ENCODE measurements at regions not wholly inside any gene's neighbourhood (a gene's known extent, or its start where the extent isn't known, plus 50 kb on each side); places are given as distances from the start of the nearest gene placed in this dataset.

DNA sequence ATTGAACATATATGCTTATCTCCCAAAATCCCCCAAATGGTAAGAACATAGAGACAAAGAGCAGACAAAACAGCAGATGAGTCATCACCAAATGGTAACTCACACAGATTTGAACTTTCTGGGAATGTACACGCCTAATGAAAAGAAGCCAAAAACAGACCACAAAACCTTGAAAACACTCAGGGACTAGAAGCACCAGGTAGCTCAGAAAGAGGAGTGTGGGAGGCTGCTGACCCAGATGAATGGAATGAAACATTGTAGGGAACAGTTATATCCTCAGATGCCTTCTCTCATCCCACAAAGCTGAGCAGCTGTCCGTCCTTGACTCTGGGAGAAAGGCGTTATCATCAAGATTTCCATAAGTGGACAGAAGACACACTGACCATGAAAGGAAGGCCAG, 307.0 kb upstream of the USP25 start:
- DNase-seq (ENCODE audit: low spot score) (no peak), ATAC-seq (no peak), FAIRE-seq (no peak)
- 100% methylated on average over 3 of the region's 3 CpGs for whole genome bisulfite sequencing (ENCODE audit: low lambda C conversion rate)
- no peaks in the 10 kb centered on the region for H3K9me3 ChIP-seq (ENCODE audit: low read length)
- no peak overlapping the region for H3K27ac ChIP-seq (ENCODE audit: extremely low read length, insufficient read depth, low read length)
- H3K27me3 ChIP-seq (ENCODE audit: control insufficient read depth in 1 of 2, insufficient read depth in 2 of 2, low read length in 2 of 2): no peaks in the 10 kb centered on the region
- no peaks in the 10 kb centered on the region; a peak in 1 of 5 replicates for H3K36me3 ChIP-seq (replicated peaks in 1 of 2; ENCODE audit: control insufficient read depth in 1 of 2, insufficient read depth in 2 of 2, low read length in 2 of 2)
- TF ChIP-seq, protein P1, sequence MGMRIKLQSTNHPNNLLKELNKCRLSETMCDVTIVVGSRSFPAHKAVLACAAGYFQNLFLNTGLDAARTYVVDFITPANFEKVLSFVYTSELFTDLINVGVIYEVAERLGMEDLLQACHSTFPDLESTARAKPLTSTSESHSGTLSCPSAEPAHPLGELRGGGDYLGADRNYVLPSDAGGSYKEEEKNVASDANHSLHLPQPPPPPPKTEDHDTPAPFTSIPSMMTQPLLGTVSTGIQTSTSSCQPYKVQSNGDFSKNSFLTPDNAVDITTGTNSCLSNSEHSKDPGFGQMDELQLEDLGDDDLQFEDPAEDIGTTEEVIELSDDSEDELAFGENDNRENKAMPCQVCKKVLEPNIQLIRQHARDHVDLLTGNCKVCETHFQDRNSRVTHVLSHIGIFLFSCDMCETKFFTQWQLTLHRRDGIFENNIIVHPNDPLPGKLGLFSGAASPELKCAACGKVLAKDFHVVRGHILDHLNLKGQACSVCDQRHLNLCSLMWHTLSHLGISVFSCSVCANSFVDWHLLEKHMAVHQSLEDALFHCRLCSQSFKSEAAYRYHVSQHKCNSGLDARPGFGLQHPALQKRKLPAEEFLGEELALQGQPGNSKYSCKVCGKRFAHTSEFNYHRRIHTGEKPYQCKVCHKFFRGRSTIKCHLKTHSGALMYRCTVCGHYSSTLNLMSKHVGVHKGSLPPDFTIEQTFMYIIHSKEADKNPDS (CRISPR knock-in tag; IDR thresholded peaks at IDR 0.05): no peak
- TF ChIP-seq, protein P2, sequence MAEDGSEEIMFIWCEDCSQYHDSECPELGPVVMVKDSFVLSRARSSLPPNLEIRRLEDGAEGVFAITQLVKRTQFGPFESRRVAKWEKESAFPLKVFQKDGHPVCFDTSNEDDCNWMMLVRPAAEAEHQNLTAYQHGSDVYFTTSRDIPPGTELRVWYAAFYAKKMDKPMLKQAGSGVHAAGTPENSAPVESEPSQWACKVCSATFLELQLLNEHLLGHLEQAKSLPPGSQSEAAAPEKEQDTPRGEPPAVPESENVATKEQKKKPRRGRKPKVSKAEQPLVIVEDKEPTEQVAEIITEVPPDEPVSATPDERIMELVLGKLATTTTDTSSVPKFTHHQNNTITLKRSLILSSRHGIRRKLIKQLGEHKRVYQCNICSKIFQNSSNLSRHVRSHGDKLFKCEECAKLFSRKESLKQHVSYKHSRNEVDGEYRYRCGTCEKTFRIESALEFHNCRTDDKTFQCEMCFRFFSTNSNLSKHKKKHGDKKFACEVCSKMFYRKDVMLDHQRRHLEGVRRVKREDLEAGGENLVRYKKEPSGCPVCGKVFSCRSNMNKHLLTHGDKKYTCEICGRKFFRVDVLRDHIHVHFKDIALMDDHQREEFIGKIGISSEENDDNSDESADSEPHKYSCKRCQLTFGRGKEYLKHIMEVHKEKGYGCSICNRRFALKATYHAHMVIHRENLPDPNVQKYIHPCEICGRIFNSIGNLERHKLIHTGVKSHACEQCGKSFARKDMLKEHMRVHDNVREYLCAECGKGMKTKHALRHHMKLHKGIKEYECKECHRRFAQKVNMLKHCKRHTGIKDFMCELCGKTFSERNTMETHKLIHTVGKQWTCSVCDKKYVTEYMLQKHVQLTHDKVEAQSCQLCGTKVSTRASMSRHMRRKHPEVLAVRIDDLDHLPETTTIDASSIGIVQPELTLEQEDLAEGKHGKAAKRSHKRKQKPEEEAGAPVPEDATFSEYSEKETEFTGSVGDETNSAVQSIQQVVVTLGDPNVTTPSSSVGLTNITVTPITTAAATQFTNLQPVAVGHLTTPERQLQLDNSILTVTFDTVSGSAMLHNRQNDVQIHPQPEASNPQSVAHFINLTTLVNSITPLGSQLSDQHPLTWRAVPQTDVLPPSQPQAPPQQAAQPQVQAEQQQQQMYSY (CRISPR knock-in tag; IDR thresholded peaks at IDR 0.05): no peak
- TF ChIP-seq NFKBIZ (CRISPR knock-in tag; IDR thresholded peaks at IDR 0.05): no peak
- no peak for TF ChIP-seq ZNF709 (CRISPR knock-in tag; IDR thresholded peaks at IDR 0.05)
- TF ChIP-seq, protein P3, sequence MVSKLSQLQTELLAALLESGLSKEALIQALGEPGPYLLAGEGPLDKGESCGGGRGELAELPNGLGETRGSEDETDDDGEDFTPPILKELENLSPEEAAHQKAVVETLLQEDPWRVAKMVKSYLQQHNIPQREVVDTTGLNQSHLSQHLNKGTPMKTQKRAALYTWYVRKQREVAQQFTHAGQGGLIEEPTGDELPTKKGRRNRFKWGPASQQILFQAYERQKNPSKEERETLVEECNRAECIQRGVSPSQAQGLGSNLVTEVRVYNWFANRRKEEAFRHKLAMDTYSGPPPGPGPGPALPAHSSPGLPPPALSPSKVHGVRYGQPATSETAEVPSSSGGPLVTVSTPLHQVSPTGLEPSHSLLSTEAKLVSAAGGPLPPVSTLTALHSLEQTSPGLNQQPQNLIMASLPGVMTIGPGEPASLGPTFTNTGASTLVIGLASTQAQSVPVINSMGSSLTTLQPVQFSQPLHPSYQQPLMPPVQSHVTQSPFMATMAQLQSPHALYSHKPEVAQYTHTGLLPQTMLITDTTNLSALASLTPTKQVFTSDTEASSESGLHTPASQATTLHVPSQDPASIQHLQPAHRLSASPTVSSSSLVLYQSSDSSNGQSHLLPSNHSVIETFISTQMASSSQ (IDR thresholded peaks at IDR 0.05; ENCODE audit: low read depth): no peak
- TF ChIP-seq, protein P3 (CRISPR knock-in tag; IDR thresholded peaks at IDR 0.05; ENCODE audit: borderline replicate concordance): no peak
- TF ChIP-seq CENPX (CRISPR knock-in tag; IDR thresholded peaks at IDR 0.05): no peak
- no peak for TF ChIP-seq ZNF234 (CRISPR knock-in tag; conservative IDR thresholded peaks at IDR 0.05)
- TF ChIP-seq EED (CRISPR knock-in tag; IDR thresholded peaks at IDR 0.05): no peak
- TF ChIP-seq ZFP36L2 (CRISPR knock-in tag; IDR thresholded peaks at IDR 0.05): no peak
- TF ChIP-seq ZNF562 (CRISPR knock-in tag; IDR thresholded peaks at IDR 0.05; ENCODE audit: borderline replicate concordance): no peak
- no peak for TF ChIP-seq RARA (CRISPR knock-in tag; IDR thresholded peaks at IDR 0.05)
- no peak for TF ChIP-seq ARNTL (CRISPR knock-in tag; IDR thresholded peaks at IDR 0.05)
- TF ChIP-seq ZNF256 (CRISPR knock-in tag; conservative IDR thresholded peaks at IDR 0.05): no peak
- H3K4me3 ChIP-seq (replicated peaks in 1 of 3; ENCODE audit: insufficient read depth in 1 of 3, low read depth in 2 of 3, low read length in 3 of 3): no peak overlapping the region
- no peak overlapping the region for H3K4me2 ChIP-seq (ENCODE audit: low read depth, low read length)
- ChIA-PET POLR2A (no interaction called here), CTCF (ENCODE audit: low intra/inter-chr PET ratio, low total read pairs) (no interaction called here)
- no peak overlapping the region for H2AFZ ChIP-seq (ENCODE audit: low read length)
- no peak overlapping the region for H3K9ac ChIP-seq (ENCODE audit: insufficient read depth, low read depth, low read length)
- intact Hi-C loops (cut with micrococcal nuclease; ENCODE audit: unreplicated experiment) (no loop called here), in situ Hi-C loops (cut with HindIII; ENCODE audit: extremely low pct_ligation_motif_present, low pct_unique_long_range_greater_than_20kb) (no loop called here)
- H3K79me2 ChIP-seq (ENCODE audit: insufficient read depth, low read length): peaks cover 2% of the 10 kb centered on the region
- no peaks in the 10 kb centered on the region for H3K4me1 ChIP-seq (ENCODE audit: insufficient read depth, low read length)
- H4K20me1 ChIP-seq (ENCODE audit: insufficient read depth, low read length): no peaks in the 10 kb centered on the region
- no TSS peak for BruUV-seq (replicated peaks)
